HEK293T (cell line): ENCODE measurements at regions not wholly inside any gene's neighbourhood (a gene's known extent, or its start where the extent isn't known, plus 50 kb on each side); places are given as distances from the start of the nearest gene placed in this dataset.

Experiments
- ARNT ChIP-seq: fragments of 450-650 bp; IDR thresholded peaks from 2 replicates; pipeline ENCODE4 v1.6.1; 2017; ENCODE audit warnings: mild to moderate bottlenecking
- BHLHE40 ChIP-seq: fragments of 450-650 bp; IDR thresholded peaks from 2 replicates; pipeline ENCODE4 v1.6.1; 2016; ENCODE audit warnings: mild to moderate bottlenecking, moderate library complexity, borderline replicate concordance
- ELF4 ChIP-seq: fragments of 450-650 bp; IDR thresholded peaks from 2 replicates; pipeline ENCODE4 v1.6.1; 2017; ENCODE audit warnings: antibody characterized with exemption
- FOXK2 ChIP-seq: fragments of 450-650 bp; IDR thresholded peaks from 2 replicates; pipeline ENCODE4 v1.6.1; 2016; ENCODE audit warnings: mild to moderate bottlenecking
- FOXM1 ChIP-seq: fragments of 450-650 bp; IDR thresholded peaks from 2 replicates; pipeline ENCODE4 v1.6.1; 2017; ENCODE audit warnings: mild to moderate bottlenecking, borderline replicate concordance
- HDGF ChIP-seq: fragments of 450-650 bp; IDR thresholded peaks from 2 replicates; pipeline ENCODE4 v1.6.1; 2017; ENCODE audit warnings: antibody characterized with exemption, borderline replicate concordance
- L3MBTL2 ChIP-seq: fragments of 450-650 bp; conservative IDR thresholded peaks from 2 replicates; pipeline ENCODE4 v1.6.1; 2016; ENCODE audit warnings: mild to moderate bottlenecking
- LEF1 ChIP-seq: fragments of 450-650 bp; IDR thresholded peaks from 2 replicates; pipeline ENCODE4 v1.6.1; 2017; ENCODE audit warnings: mild to moderate bottlenecking, borderline replicate concordance
- NFRKB ChIP-seq: fragments of 450-650 bp; IDR thresholded peaks from 2 replicates; pipeline ENCODE4 v1.6.1; 2016; ENCODE audit warnings: mild to moderate bottlenecking, moderate library complexity
- SP1 ChIP-seq: fragments of 450-650 bp; IDR thresholded peaks from 2 replicates; pipeline ENCODE4 v1.6.1; 2017
- SUZ12 ChIP-seq: fragments of 450-650 bp; IDR thresholded peaks from 2 replicates; pipeline ENCODE4 v1.6.1; 2016; ENCODE audit warnings: mild to moderate bottlenecking
- TARDBP ChIP-seq: fragments of 450-650 bp; IDR thresholded peaks from 2 replicates; pipeline ENCODE4 v1.6.1; 2016
- ZNF384 ChIP-seq: fragments of 450-650 bp; IDR thresholded peaks from 2 replicates; pipeline ENCODE4 v1.6.1; 2016
- TF ChIP-seq, protein P1 (sequence below): fragments of 450-650 bp; IDR thresholded peaks from 2 replicates; pipeline ENCODE4 v1.6.1; 2016

DNA sequence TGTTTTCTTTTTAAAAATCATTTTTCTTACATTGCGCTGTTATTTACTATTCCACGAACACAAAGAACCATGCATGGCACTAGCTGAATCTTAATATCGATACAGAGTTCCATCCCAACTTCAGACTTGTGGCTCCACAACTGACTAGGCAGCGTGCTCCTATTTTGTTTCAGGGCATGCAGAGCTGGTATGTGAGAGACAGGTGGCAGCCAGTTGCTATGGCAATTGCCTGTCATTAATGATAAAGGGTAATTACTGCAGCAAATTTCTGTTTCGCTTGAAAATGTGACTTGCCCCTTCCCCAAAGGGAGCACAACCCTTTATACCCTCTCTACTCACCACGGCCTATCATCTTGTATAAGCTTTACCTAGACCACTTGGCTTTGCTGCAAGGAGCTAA lies 113.1 kb upstream of the G2E3 start:
- TF ChIP-seq NFRKB (no peak), SP1 (no peak), L3MBTL2 (no peak), BHLHE40 (no peak), FOXM1 (no peak), LEF1 (no peak), TARDBP (no peak), ELF4 (no peak), HDGF (no peak), ARNT (no peak), ZNF384 (no peak), SUZ12 (no peak), FOXK2 (no peak)
- TF ChIP-seq, protein P1, sequence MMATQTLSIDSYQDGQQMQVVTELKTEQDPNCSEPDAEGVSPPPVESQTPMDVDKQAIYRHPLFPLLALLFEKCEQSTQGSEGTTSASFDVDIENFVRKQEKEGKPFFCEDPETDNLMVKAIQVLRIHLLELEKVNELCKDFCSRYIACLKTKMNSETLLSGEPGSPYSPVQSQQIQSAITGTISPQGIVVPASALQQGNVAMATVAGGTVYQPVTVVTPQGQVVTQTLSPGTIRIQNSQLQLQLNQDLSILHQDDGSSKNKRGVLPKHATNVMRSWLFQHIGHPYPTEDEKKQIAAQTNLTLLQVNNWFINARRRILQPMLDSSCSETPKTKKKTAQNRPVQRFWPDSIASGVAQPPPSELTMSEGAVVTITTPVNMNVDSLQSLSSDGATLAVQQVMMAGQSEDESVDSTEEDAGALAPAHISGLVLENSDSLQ: no peak
